Activated naive CD4-positive, alpha-beta T cell treated with anti-CD3 and anti-CD28 coated beads for 36 hours (primary cell): ENCODE measurements at regions not wholly inside any gene's neighbourhood (a gene's known extent, or its start where the extent isn't known, plus 50 kb on each side); places are given as distances from the start of the nearest gene placed in this dataset.
"Not testable (repeated sequence)": the region's sequence is repeated elsewhere in the genome, so short reads cannot be mapped to it uniquely, and the experiment has no call there.

Source experiments
- CTCF ChIA-PET: fragments of 350-600 bp; sonication (Branson Sonifier 250); formaldehyde crosslinking; loops from one replicate; lab custom pipeline; 2021; ENCODE audit warnings: antibody characterized with exemption; lab: Charles Lee
- DNase-seq: peaks from one replicate; pipeline ENCODE4 v3.0.0-alpha.2; 2020
- H3K27ac Mint-ChIP-seq: one replicate; pipeline ENCODE4 v1.8.0; 2021; ENCODE audit warnings: mild to moderate bottlenecking, mixed read lengths
- H3K27me3 Mint-ChIP-seq: one replicate; pipeline ENCODE4 v1.8.0; 2021; ENCODE audit warnings: low read depth, mixed read lengths
- H3K36me3 Mint-ChIP-seq: one replicate; pipeline ENCODE4 v1.8.0; 2021; ENCODE audit warnings: low read depth, mixed read lengths
- H3K4me1 Mint-ChIP-seq: one replicate; pipeline ENCODE4 v1.8.0; 2021; ENCODE audit warnings: low read depth, mixed read lengths
- H3K4me3 Mint-ChIP-seq: one replicate; pipeline ENCODE4 v1.8.0; 2021; ENCODE audit warnings: mild to moderate bottlenecking, moderate library complexity, mixed read lengths
- H3K9me3 Mint-ChIP-seq: one replicate; pipeline ENCODE4 v1.8.0; 2021; ENCODE audit warnings: mixed read lengths
- intact Hi-C: fragments of 100-400 bp; cut with micrococcal nuclease; formaldehyde crosslinking; loops from one replicate; pipeline ENCODE4 v1.15.1; 2023

DNA sequence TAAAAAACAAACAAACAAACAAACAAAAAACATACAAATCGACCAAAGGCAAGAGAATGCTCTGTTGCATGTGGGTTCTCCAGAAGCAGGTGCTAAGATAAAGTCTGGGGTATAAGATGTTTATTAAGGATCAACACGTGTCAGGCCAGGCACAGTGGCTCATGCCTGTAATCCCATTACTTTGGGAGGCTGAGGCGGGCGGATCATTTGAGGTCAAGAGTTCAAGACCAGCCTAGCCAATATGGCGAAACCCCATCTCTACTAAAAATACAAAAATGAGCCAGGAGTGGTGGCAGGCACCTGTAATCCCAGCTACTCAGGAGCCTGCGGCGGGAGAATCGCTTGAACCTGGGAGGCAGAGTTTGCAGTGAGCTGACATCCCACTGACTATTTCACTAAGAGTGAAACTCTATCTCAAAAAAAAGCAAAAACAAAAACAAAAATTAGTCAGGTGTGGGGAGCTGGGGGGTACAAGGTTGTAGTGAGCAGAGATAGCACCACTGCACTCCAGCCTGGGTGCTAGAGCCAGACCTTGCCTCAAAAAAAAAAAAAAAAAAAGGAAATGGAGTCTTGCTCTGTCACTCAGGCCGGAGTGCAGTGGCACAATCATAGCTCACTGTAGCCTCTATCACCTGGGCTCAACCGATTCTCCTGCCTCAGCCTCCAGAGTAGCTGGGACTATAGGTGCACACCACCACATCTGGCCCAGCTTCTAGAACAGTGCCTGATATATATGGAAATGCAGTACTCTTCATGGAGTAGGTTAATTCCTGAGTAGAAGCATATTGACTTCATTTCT is 86.8 kb upstream of the JARID2 start:
- no peaks in the 10 kb centered on the region for H3K9me3 Mint-ChIP-seq
- H3K27me3 Mint-ChIP-seq: no peaks in the 10 kb centered on the region
- no peak overlapping the region for H3K4me3 Mint-ChIP-seq
- CTCF ChIA-PET: no interaction called here
- no peaks in the 10 kb centered on the region for H3K36me3 Mint-ChIP-seq
- DNase-seq: no peak
- intact Hi-C loops: no loop called here
- H3K27ac Mint-ChIP-seq: no peak overlapping the region
- H3K4me1 Mint-ChIP-seq: no peaks in the 10 kb centered on the region

DNA sequence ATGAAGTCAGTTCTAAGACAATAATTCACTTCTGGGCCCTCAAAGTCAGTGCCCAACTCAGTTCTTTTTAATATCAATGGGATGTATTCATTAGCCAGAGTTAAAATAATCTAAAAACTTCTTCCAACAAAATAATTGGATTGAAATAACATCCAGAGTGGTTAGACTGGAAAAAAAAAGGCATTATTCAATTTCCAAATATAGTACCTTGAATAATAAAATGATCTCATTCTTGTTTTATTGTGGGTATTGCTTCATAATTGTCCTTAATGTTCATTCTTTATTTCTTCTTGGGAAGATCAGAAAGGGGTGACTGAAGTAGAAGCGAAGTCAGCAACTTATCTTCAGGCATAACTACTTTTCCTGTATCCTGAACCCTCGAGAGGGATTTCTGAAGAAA is 85.1 kb upstream of the JARID2 start:
- no peaks in the 10 kb centered on the region for H3K36me3 Mint-ChIP-seq
- DNase-seq: no peak
- intact Hi-C loops: no loop called here

DNA sequence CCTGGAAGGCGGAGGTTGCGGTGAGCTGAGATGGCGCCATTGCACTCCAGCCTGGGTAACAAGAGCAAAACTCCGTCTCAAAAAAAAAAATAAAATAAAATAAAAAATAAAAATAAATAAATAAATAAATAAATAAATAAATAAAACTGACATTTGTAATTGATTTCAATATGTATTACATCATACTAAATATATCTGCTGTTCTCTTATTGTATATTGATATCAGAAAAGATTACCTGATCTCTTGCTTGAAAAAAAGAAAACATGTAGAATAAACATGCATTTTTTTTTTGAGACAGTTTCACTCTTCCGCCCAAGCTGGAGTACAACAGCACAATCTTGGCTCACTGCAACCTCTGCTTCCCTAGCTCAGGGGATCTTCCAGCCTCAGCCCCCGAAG is 81.0 kb upstream of the JARID2 start:
- not testable (repeated sequence) for H3K4me1 Mint-ChIP-seq

More for the DNA sequence above, 85.1 kb upstream of the JARID2 start:
- H3K4me3 Mint-ChIP-seq: no peak overlapping the region
- no peaks in the 10 kb centered on the region for H3K27me3 Mint-ChIP-seq
- no peaks in the 10 kb centered on the region for H3K9me3 Mint-ChIP-seq
- H3K27ac Mint-ChIP-seq: no peak overlapping the region
- CTCF ChIA-PET: no interaction called here
- no peaks in the 10 kb centered on the region for H3K4me1 Mint-ChIP-seq

DNA sequence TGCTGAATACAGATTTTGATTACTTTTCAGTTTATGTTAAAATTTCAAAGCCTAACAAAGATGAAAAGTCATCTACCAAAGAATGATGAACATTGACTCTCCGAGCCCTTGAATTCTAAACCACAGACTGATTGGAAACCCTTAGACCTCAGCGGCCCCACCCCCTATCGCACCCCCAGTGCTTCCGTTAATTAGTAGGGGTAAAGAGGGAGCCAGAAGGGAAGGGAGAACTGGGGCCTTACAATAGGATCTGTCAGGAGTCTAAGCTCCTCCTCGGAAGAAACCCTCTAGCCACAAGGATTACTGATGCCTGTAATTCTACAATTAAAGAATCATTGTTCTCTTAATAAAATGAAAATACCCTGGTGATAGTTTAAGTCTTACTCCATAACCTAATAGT is 79.7 kb upstream of the JARID2 start:
- H3K4me1 Mint-ChIP-seq: no peaks in the 10 kb centered on the region
- no peaks in the 10 kb centered on the region for H3K27me3 Mint-ChIP-seq
- H3K27ac Mint-ChIP-seq: no peak overlapping the region
- H3K4me3 Mint-ChIP-seq: no peak overlapping the region
- H3K36me3 Mint-ChIP-seq: no peaks in the 10 kb centered on the region
- intact Hi-C loops: no loop called here
- H3K9me3 Mint-ChIP-seq: no peaks in the 10 kb centered on the region
- no peak for DNase-seq
- CTCF ChIA-PET: interaction anchor here (0.7 kb wide), 1 partner anchor 234 kb away, joined by 4 read pairs; no protein-coding TSS in a partner anchor

More for the DNA sequence above, 81.0 kb upstream of the JARID2 start:
- H3K9me3 Mint-ChIP-seq, CTCF ChIA-PET, H3K27ac Mint-ChIP-seq, intact Hi-C loops, H3K4me3 Mint-ChIP-seq, DNase-seq, H3K36me3 Mint-ChIP-seq, H3K27me3 Mint-ChIP-seq: not testable (repeated sequence)

DNA sequence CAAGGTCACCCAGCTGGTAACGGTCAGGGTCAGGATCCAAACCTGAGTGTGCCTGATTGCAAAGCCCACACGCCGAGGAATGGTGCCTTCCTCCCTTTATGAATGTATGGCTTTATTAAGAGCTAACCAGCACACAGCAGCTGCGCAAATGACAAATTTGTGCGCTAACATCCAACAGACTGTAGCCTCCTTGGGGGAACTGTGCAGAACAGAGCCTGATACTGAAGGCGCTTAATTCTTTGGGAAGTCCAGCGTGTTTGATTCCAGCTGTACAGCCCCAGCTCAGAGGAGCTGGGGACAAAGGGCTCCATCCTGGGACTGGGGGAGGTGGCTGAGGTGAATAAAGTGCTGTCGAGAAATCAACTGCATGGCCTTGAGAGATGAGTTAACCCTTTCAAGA is 75.7 kb upstream of the JARID2 start:
- Mint-ChIP-seq H3K27me3 (no peaks in the 10 kb centered on the region), H3K9me3 (no peaks in the 10 kb centered on the region), H3K4me1 (no peaks in the 10 kb centered on the region), H3K4me3 (no peak overlapping the region), H3K27ac (no peak overlapping the region), H3K36me3 (no peaks in the 10 kb centered on the region)
- DNase-seq: no peak
- intact Hi-C loops: no loop called here
- CTCF ChIA-PET: no interaction called here

DNA sequence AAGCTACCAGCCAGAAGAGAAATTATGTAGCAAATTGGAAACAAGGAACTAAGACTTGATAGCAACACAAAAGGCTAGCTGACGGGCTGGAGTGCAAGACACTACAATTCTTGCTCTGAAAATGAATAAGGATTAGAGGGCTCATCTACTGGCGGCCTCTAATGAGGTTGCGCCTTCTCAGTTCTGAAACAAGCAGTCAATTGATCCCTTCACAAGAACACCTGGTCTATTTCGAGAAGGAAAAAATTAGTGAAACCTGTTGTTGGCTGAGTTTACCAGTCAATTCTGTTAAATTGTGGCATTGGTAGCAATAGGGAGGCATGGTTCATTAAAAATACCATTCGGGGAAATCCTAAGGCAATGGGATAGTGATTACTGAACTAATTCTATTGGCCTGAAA is 74.8 kb upstream of the JARID2 start:
- no peaks in the 10 kb centered on the region for H3K36me3 Mint-ChIP-seq
- no peaks in the 10 kb centered on the region for H3K9me3 Mint-ChIP-seq
- H3K4me3 Mint-ChIP-seq: no peak overlapping the region
- DNase-seq: no peak
- H3K27me3 Mint-ChIP-seq: no peaks in the 10 kb centered on the region
- no peaks in the 10 kb centered on the region for H3K4me1 Mint-ChIP-seq
- H3K27ac Mint-ChIP-seq: no peak overlapping the region
- intact Hi-C loops: no loop called here
- CTCF ChIA-PET: no interaction called here

DNA sequence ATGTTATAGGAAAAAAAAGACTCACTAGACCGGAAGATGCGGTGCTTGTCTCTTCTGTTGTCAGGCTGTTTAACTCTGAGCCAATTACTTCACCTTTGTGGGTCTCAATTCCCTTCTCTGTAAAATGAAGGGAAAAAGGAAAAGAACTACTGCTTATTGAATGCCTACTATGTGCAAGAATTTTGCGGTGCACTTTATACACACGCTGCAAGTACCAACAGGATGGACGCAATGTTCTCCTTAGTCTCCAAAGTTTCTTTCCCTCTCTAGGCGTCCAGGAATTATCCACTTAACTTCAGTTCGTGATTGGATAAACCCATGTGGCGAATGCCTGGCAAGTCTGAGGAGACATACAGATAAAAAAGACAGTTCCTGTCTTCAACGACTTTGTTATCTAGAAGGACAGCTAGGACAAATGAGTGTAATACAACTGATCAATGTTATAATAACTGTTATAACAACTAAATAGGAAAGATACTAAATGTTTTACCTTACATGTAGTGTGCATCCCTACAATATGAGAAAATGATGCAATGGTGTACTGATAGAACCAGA is 69.0 kb upstream of the JARID2 start:
- no peaks in the 10 kb centered on the region for H3K9me3 Mint-ChIP-seq
- H3K4me1 Mint-ChIP-seq: no peaks in the 10 kb centered on the region
- intact Hi-C loops: no loop called here
- CTCF ChIA-PET: no interaction called here
- H3K27ac Mint-ChIP-seq: no peak overlapping the region
- DNase-seq: no peak
- no peaks in the 10 kb centered on the region for H3K36me3 Mint-ChIP-seq
- no peak overlapping the region for H3K4me3 Mint-ChIP-seq
- H3K27me3 Mint-ChIP-seq: no peaks in the 10 kb centered on the region

DNA sequence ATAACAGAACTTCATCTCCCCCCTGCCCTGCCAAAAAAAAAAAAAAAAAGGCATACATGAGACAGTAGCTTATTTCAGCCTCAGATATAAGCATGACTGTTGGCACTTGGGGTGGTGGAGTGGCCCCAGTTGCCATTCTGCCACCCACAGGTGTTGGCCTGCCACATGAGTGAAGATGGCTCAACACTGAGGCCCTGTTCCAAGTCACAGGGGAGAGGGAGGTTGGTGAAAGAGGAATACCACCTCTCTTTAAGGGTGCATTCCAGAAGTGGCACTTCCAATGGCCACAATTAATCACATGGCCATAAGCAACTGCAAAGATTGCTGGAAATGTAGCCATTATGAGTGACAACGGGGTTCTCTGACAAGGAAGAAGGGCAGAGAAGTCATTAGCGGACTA is 61.9 kb upstream of the JARID2 start:
- H3K27me3 Mint-ChIP-seq: no peaks in the 10 kb centered on the region
- H3K9me3 Mint-ChIP-seq: no peaks in the 10 kb centered on the region
- CTCF ChIA-PET: interaction anchor here (0.6 to 0.7 kb wide), 2 partner anchors 31 to 104 kb away, joined by 3 read pairs; no protein-coding TSS in a partner anchor
- no peaks in the 10 kb centered on the region for H3K36me3 Mint-ChIP-seq
- H3K27ac Mint-ChIP-seq: peak overlapping the region; percentile 99
- peak; percentile 70 for DNase-seq
- H3K4me3 Mint-ChIP-seq: no peak overlapping the region
- intact Hi-C loops: loop anchor here (1.0 to 5.0 kb wide), 14 partner anchors 61 to 908 kb away; no protein-coding TSS in a partner anchor
- peaks cover 25% of the 10 kb centered on the region for H3K4me1 Mint-ChIP-seq

DNA sequence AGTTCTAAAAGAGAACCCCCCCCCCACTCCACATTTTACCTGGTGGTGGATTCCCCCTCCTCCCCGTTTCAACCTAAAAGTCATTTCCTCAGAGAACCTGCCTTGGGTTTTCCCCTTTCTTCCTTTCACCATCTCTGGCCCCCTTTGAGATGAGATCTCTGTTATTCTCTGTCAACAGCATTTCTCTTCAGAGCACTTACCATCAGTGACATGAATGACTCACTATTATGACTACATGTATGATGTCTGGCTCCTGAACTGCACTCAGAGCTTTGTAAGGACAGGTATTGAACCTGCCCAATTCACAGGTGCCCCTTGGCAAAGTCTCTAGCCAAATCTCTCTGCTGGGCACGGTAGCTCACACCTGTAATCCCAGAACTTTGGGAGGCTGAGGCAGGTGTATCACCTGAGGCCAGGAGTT is 61.4 kb upstream of the JARID2 start:
- Mint-ChIP-seq H3K9me3 (no peaks in the 10 kb centered on the region), H3K36me3 (no peaks in the 10 kb centered on the region), H3K27ac (peak overlapping the region; percentile 99), H3K27me3 (no peaks in the 10 kb centered on the region), H3K4me3 (no peak overlapping the region), H3K4me1 (peaks cover 25% of the 10 kb centered on the region)
- DNase-seq: peak; percentile 78
- intact Hi-C loops: loop anchor here (1.0 to 5.0 kb wide), 14 partner anchors 61 to 908 kb away; no protein-coding TSS in a partner anchor
- CTCF ChIA-PET: interaction anchor here (0.6 to 0.7 kb wide), 2 partner anchors 31 to 104 kb away, joined by 3 read pairs; no protein-coding TSS in a partner anchor

DNA sequence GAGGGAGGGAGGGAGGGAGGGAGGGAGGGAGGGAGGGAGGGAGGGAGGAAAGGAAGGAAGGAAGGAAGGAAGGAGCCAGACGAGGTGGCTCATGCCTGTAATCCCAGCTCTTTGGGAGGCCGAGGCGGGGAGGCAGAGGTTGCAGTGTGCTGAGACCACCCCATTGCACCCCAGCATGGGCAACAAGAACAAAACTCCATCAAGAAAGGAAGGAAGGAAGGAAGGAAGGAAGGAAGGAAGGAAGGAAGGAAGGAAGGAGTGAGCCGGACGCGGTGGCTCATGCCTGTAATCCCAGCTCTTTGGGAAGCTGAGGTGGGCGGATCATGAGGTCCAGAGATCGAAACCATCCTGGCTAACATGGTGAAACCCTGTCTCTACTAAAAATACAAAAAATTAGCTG is 60.8 kb upstream of the JARID2 start:
- H3K36me3 Mint-ChIP-seq, DNase-seq, H3K27me3 Mint-ChIP-seq, H3K9me3 Mint-ChIP-seq, H3K4me3 Mint-ChIP-seq, CTCF ChIA-PET: not testable (repeated sequence)
- Mint-ChIP-seq H3K27ac (peak overlapping the region; percentile 99), H3K4me1 (peaks cover 25% of the 10 kb centered on the region)
- intact Hi-C loops: loop anchor here (2.0 kb wide), 1 partner anchor 298 kb away; no protein-coding TSS in a partner anchor

DNA sequence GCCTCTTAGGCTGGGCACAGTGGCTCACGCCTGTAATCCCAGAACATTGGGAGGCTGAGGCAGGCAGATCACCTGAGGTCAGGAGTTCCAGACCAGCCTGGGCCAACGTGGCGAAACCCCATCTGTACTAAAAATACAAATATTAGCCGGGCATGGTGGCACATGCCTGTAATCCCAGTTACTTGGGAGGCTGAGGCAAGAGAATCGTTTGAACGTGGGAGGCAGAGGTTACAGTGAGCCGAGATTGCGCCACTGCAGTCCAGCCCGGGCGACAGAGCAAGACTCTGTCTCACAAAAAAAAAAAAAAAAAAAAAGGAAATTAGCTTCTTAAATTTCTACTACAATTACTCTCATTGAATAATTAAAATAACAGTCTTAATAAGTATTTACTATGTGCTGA is 52.4 kb upstream of the JARID2 start:
- H3K9me3 Mint-ChIP-seq, intact Hi-C loops, DNase-seq, H3K36me3 Mint-ChIP-seq, H3K4me1 Mint-ChIP-seq, H3K27ac Mint-ChIP-seq, H3K27me3 Mint-ChIP-seq, CTCF ChIA-PET, H3K4me3 Mint-ChIP-seq: not testable (repeated sequence)

DNA sequence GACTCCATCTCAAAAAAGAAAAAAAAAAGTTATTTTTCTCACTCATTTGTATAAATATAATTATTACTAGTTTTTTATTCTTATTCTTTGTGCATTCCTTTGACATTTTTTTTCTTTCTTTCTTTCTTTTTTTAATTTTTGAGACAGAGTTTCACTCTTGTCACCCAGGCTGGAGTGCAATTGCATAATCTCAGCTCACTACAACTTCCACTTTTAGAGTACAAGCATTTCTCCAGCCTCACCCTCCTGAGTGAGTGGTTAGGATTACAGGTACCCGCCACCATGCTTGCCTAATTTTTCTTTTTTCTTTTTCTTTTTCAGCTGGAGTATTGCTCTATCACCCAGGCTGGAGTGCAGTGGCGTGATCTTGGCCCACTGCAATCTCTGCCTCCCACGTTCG is 51.4 kb upstream of the JARID2 start:
- Mint-ChIP-seq H3K27ac (no peak overlapping the region), H3K27me3 (no peaks in the 10 kb centered on the region), H3K4me3 (no peak overlapping the region), H3K36me3 (no peaks in the 10 kb centered on the region), H3K9me3 (no peaks in the 10 kb centered on the region), H3K4me1 (no peaks in the 10 kb centered on the region)
- no peak for DNase-seq
- intact Hi-C loops: no loop called here
- CTCF ChIA-PET: interaction anchor here (1.0 kb wide), 1 partner anchor 288 kb away, joined by 3 read pairs; no protein-coding TSS in a partner anchor
